ENCODE measurements at regions not wholly inside any gene's neighbourhood (a gene's known extent, or its start where the extent isn't known, plus 50 kb on each side); places are given as distances from the start of the nearest gene placed in this dataset.

GRCh38 chr12:103196467-103196866 is 239.0 kb downstream of the ASCL1 start:
- DNase-seq, result no peak

GRCh38 chr12:103197725-103198388 is 240.4 kb downstream of the ASCL1 start:
- DNase-seq, result no peak

GRCh38 chr12:103198499-103198898 is 241.0 kb downstream of the ASCL1 start:
- no peak for DNase-seq

GRCh38 chr12:103205906-103206305 is 248.4 kb downstream of the ASCL1 start:
- no peak for DNase-seq

DNA sequence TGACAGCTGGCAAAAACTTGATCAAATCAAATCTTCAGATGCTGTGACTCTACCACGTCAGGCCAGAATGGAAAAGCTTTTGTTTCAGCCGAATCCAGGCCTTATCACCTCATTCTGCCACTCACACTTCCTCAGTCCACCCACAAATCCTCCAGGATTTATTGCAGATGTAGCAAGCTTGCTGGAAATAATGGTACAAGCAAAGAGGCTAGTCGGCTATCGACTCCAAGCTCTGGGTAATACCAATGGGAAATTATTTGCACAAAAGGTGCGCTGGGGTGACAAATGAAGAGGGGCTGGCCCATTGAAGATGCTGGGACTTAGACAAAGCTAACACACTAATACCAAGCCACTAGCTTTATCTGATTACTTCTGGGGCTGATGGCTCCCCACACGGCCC is 250.5 kb downstream of the ASCL1 start:
- no peak for DNase-seq

DNA sequence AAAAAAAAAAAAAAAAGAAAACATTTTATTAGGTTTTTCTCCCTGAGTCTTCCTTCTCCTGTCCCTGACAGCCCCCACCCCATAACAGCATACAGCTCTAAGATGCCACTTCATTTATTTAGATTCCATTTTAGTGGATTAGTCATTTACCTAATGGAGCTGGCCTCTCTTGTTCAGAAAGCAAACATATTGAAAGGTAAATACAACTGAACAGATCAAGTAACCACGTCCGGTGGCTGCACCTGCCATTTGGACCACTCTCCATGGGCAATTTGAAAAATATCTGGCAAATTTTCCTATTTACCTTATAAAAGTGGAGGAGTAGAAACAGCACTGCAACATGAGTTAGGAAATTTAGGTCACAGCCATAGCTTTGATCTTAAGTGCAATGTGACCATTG is 254.6 kb downstream of the C12orf42 start:
- DNase-seq, result peak; percentile 90

- no peak for DNase-seq
Measured at GRCh38 chr12:103244596-103244995, 251.2 kb downstream of the C12orf42 start.

- DNase-seq, result no peak
Measured at GRCh38 chr12:103247531-103247930, 248.2 kb downstream of the C12orf42 start.

DNA sequence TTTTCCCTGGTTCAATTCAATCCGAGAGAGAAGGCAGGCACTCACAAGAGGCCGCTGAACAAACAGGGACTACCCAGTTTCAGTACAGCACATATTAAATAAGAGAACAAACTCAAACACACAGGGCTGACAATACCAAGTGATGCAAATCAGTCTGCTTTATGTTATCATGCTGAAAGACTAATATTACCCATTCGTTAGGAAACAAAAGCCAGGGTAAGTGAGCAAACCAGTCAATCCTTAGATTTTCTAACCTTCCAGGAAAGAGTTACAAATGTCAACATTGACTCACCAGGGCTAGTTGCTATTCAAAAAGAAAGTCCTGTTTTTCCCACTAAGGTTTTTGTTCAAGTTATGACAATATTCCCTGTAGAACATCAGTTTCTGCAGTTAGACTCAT is 246.2 kb downstream of the C12orf42 start:
- peak; percentile 34 for DNase-seq

DNA sequence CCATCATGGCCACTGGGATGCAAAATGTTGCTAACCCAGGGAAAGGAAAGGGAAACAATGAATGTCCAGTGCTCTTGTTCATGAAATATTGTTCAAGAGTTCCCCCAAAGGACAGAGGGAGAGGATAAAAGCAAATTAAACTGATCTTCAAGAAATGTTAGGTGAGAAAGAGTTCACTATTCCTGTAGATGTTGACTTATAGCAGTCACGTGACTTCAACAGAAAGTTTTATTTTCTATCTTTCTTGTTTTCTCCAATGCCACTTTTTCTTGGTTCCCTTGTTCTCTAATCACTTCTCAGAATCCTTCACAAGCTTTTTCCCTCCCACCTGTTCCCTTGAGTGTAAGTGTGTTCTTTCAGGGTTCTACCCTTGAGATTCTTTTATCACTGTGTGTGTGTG is 245.3 kb downstream of the C12orf42 start:
- no peak for DNase-seq

All from NCI-H1092 (cell line).